Naive thymus-derived CD4-positive, alpha-beta T cell (primary cell): ENCODE measurements at regions not wholly inside any gene's neighbourhood (a gene's known extent, or its start where the extent isn't known, plus 50 kb on each side); places are given as distances from the start of the nearest gene placed in this dataset.

ENCODE experiments used
- ATAC-seq: fragments of 150-1000 bp; cut with Tn5 transposase; 2 replicates; pipeline ENCODE4 v1.10.0; 2021; ENCODE audit warnings: mild to moderate bottlenecking, moderate library complexity
- CTCF ChIA-PET: fragments of 350-600 bp; sonication (Branson Sonifier 250); formaldehyde crosslinking; loops from one replicate; lab custom pipeline; 2021; ENCODE audit warnings: antibody characterized with exemption; lab: Charles Lee
- POLR2A ChIA-PET: fragments of 350-600 bp; sonication (Branson Sonifier 250); formaldehyde crosslinking; loops from one replicate; lab custom pipeline; 2021; ENCODE audit warnings: antibody characterized with exemption, inconsistent platforms; lab: Charles Lee
- DNase-seq, 9 donors: peaks; one replicate each; pipeline versions ENCODE4 v3.0.0 to v3.0.0-alpha.2; 2020 to 2022; ENCODE audit warnings: mixed read lengths in 1 of 9
- H3K27ac ChIP-seq: one replicate; pipeline ENCODE4 v1.7.0; 2013; ENCODE audit warnings: mild to moderate bottlenecking, low read depth, low read length, moderate library complexity
- H3K27me3 ChIP-seq, 2 donors: one replicate each; pipeline ENCODE4 v1.7.0; 2013; ENCODE audit warnings: low read length in 2 of 2, mild to moderate bottlenecking in 2 of 2, moderate library complexity in 2 of 2; ENCODE audit not compliant: control insufficient read depth in 2 of 2, insufficient read depth in 2 of 2
- H3K36me3 ChIP-seq, 3 experiments: 1 replicate in 2 of 3; 2 replicates in 1 of 3; pipeline ENCODE4 v1.7.0; 2013; ENCODE audit warnings: low read length in 3 of 3, mild to moderate bottlenecking in 3 of 3, moderate library complexity in 1 of 3; ENCODE audit not compliant: insufficient read depth in 3 of 3, control insufficient read depth in 2 of 3
- H3K4me1 ChIP-seq, 2 donors: one replicate each; pipeline ENCODE4 v1.7.0; 2013; ENCODE audit warnings: low read length in 2 of 2, mild to moderate bottlenecking in 2 of 2, moderate library complexity in 1 of 2; ENCODE audit not compliant: control insufficient read depth in 2 of 2, insufficient read depth in 2 of 2
- H3K4me3 ChIP-seq: 2 replicates; pipeline ENCODE4 v1.7.0; 2013; ENCODE audit warnings: mild to moderate bottlenecking, low read length
- H3K9me3 ChIP-seq, 3 experiments: 1 replicate in 2 of 3; 2 replicates in 1 of 3; pipeline ENCODE4 v1.7.0; 2013; ENCODE audit warnings: low read length in 3 of 3; ENCODE audit not compliant: control insufficient read depth in 2 of 3
- H3K27ac Mint-ChIP-seq, 9 donors: one replicate each; pipeline ENCODE4 v1.8.0; 2020 to 2022; ENCODE audit warnings: mixed read lengths in 9 of 9, mild to moderate bottlenecking in 8 of 9, moderate library complexity in 5 of 9, inconsistent platforms in 2 of 9
- H3K27me3 Mint-ChIP-seq, 5 donors: one replicate each; pipeline ENCODE4 v1.8.0; 2021 to 2022; ENCODE audit warnings: mixed read lengths in 5 of 5, mild to moderate bottlenecking in 1 of 5
- H3K36me3 Mint-ChIP-seq, 5 donors: one replicate each; pipeline ENCODE4 v1.8.0; 2020 to 2022; ENCODE audit warnings: mixed read lengths in 5 of 5, mild to moderate bottlenecking in 3 of 5, inconsistent platforms in 1 of 5
- H3K4me1 Mint-ChIP-seq, 7 donors: one replicate each; pipeline ENCODE4 v1.8.0; 2020 to 2022; ENCODE audit warnings: mixed read lengths in 7 of 7, mild to moderate bottlenecking in 3 of 7, inconsistent platforms in 1 of 7
- H3K4me3 Mint-ChIP-seq, 10 donors: one replicate each; pipeline ENCODE4 v1.8.0; 2020 to 2022; ENCODE audit warnings: mild to moderate bottlenecking in 10 of 10, mixed read lengths in 10 of 10, moderate library complexity in 6 of 10, inconsistent platforms in 2 of 10
- H3K9me3 Mint-ChIP-seq, 11 donors: one replicate each; pipeline ENCODE4 v1.8.0; 2020 to 2022; ENCODE audit warnings: mixed read lengths in 11 of 11, mild to moderate bottlenecking in 4 of 11, inconsistent platforms in 1 of 11, moderate library complexity in 1 of 11
- intact Hi-C, 2 donors: fragments of 100-400 bp; cut with micrococcal nuclease; formaldehyde crosslinking; loops; one replicate each; pipeline ENCODE4 v1.15.1; 2023

- Mint-ChIP-seq H3K27me3 (peaks cover 0 to 10% (median 8%) of the 10 kb centered on the region in 5 donors), H3K27ac (no peak overlapping the region), H3K4me3 (no peak overlapping the region), H3K36me3 (no peaks in the 10 kb centered on the region), H3K4me1 (peaks cover 0 to 1% (median 0%) of the 10 kb centered on the region in 7 donors), H3K9me3 (peaks cover 0 to 9% (median 3%) of the 10 kb centered on the region in 11 donors)
- Histone ChIP-seq H3K9me3 (no peaks in the 10 kb centered on the region), H3K27ac (no peak overlapping the region), H3K4me1 (no peaks in the 10 kb centered on the region), H3K36me3 (no peaks in the 10 kb centered on the region), H3K27me3 (no peaks in the 10 kb centered on the region), H3K4me3 (no peak overlapping the region)
- ChIA-PET POLR2A (no interaction called here), CTCF (no interaction called here)
- intact Hi-C loops = no loop called here
- DNase-seq (no peak), ATAC-seq (no peak)
These were observed 229.8 kb upstream of the TARS1 start for GRCh38 chr5:33210978-33211377.

- Histone ChIP-seq H3K4me1 (no peaks in the 10 kb centered on the region), H3K36me3 (no peaks in the 10 kb centered on the region), H3K27me3 (no peaks in the 10 kb centered on the region), H3K9me3 (no peaks in the 10 kb centered on the region), H3K27ac (no peak overlapping the region), H3K4me3 (no peak overlapping the region)
- Mint-ChIP-seq H3K4me3 (no peak overlapping the region), H3K27me3 (peaks cover 0 to 10% (median 8%) of the 10 kb centered on the region in 5 donors), H3K27ac (no peak overlapping the region), H3K9me3 (peaks cover 0 to 9% (median 0%) of the 10 kb centered on the region in 11 donors), H3K4me1 (peaks cover 0 to 1% (median 0%) of the 10 kb centered on the region in 7 donors), H3K36me3 (no peaks in the 10 kb centered on the region)
- CTCF ChIA-PET = no interaction called here
- POLR2A ChIA-PET = no interaction called here
- intact Hi-C loops = no loop called here
- DNase-seq (no peak), ATAC-seq (no peak)
These were observed 228.3 kb upstream of the TARS1 start for GRCh38 chr5:33212439-33212838.

- Mint-ChIP-seq H3K4me1 (peaks cover 0 to 1% (median 0%) of the 10 kb centered on the region in 7 donors), H3K4me3 (no peak overlapping the region), H3K27me3 (peaks cover 0 to 10% (median 8%) of the 10 kb centered on the region in 5 donors), H3K27ac (no peak overlapping the region), H3K9me3 (peaks cover 0 to 9% (median 0%) of the 10 kb centered on the region in 11 donors), H3K36me3 (no peaks in the 10 kb centered on the region)
- CTCF ChIA-PET = no interaction called here
- Histone ChIP-seq H3K27me3 (no peaks in the 10 kb centered on the region), H3K27ac (no peak overlapping the region), H3K9me3 (no peaks in the 10 kb centered on the region), H3K4me3 (no peak overlapping the region), H3K36me3 (no peaks in the 10 kb centered on the region), H3K4me1 (no peaks in the 10 kb centered on the region)
- POLR2A ChIA-PET = no interaction called here
- ATAC-seq (no peak), DNase-seq (no peak)
- intact Hi-C loops = no loop called here
These were observed 227.9 kb upstream of the TARS1 start for GRCh38 chr5:33212900-33213299.

GRCh38 chr5:33223563-33224284, 217.0 kb upstream of the TARS1 start:
- H3K27me3 Mint-ChIP-seq = peaks cover 0 to 2% (median 0%) of the 10 kb centered on the region in 5 donors
- H3K4me3 Mint-ChIP-seq = no peak overlapping the region
- H3K27ac Mint-ChIP-seq = no peak overlapping the region
- Histone ChIP-seq H3K36me3 (no peaks in the 10 kb centered on the region), H3K4me1 (no peaks in the 10 kb centered on the region), H3K27ac (no peak overlapping the region), H3K4me3 (no peak overlapping the region), H3K27me3 (no peaks in the 10 kb centered on the region), H3K9me3 (no peaks in the 10 kb centered on the region)
- no peak for DNase-seq
- no peaks in the 10 kb centered on the region for H3K36me3 Mint-ChIP-seq
- POLR2A ChIA-PET = no interaction called here
- H3K4me1 Mint-ChIP-seq = no peaks in the 10 kb centered on the region
- CTCF ChIA-PET = no interaction called here
- H3K9me3 Mint-ChIP-seq = peaks cover 0 to 11% (median 2%) of the 10 kb centered on the region in 11 donors
- intact Hi-C loops = no loop called here
- no peak for ATAC-seq

- Histone ChIP-seq H3K4me1 (no peaks in the 10 kb centered on the region), H3K27me3 (no peaks in the 10 kb centered on the region), H3K27ac (no peak overlapping the region), H3K36me3 (no peaks in the 10 kb centered on the region), H3K9me3 (no peaks in the 10 kb centered on the region), H3K4me3 (no peak overlapping the region)
- CTCF ChIA-PET = interaction anchor here (0.7 kb wide), 1 partner anchor 111 kb away, joined by 3 read pairs; no protein-coding TSS in a partner anchor
- Mint-ChIP-seq H3K36me3 (no peaks in the 10 kb centered on the region), H3K27me3 (peaks cover 0 to 5% (median 2%) of the 10 kb centered on the region in 5 donors), H3K27ac (no peak overlapping the region), H3K9me3 (peaks cover 0 to 11% (median 2%) of the 10 kb centered on the region in 11 donors), H3K4me1 (no peaks in the 10 kb centered on the region), H3K4me3 (no peak overlapping the region)
- DNase-seq (no peak), ATAC-seq (no peak)
- intact Hi-C loops = no loop called here
- POLR2A ChIA-PET = interaction anchor here (0.6 kb wide), 1 partner anchor 812 kb away, joined by 3 read pairs; no protein-coding TSS in a partner anchor
These were observed 216.3 kb upstream of the TARS1 start for GRCh38 chr5:33224285-33224961.

GRCh38 chr5:33227247-33227646, 213.5 kb upstream of the TARS1 start:
- Mint-ChIP-seq H3K9me3 (peaks cover 0 to 11% (median 2%) of the 10 kb centered on the region in 11 donors), H3K4me1 (no peaks in the 10 kb centered on the region), H3K4me3 (no peak overlapping the region), H3K36me3 (no peaks in the 10 kb centered on the region), H3K27me3 (peaks cover 0 to 5% (median 2%) of the 10 kb centered on the region in 5 donors), H3K27ac (no peak overlapping the region)
- intact Hi-C loops = no loop called here
- DNase-seq (no peak), ATAC-seq (no peak)
- POLR2A ChIA-PET = no interaction called here
- Histone ChIP-seq H3K27ac (no peak overlapping the region), H3K36me3 (no peaks in the 10 kb centered on the region), H3K27me3 (no peaks in the 10 kb centered on the region), H3K9me3 (no peaks in the 10 kb centered on the region), H3K4me3 (no peak overlapping the region), H3K4me1 (no peaks in the 10 kb centered on the region)
- CTCF ChIA-PET = no interaction called here
